Right renal pelvis (tissue), 4 donors: ENCODE measurements at regions not wholly inside any gene's neighbourhood (a gene's known extent, or its start where the extent isn't known, plus 50 kb on each side); places are given as distances from the start of the nearest gene placed in this dataset.
"Not testable (repeated sequence)": the region's sequence is repeated elsewhere in the genome, so short reads cannot be mapped to it uniquely, and the experiment has no call there.

Experiments used
- DNase-seq, 4 donors: peaks; one replicate each; pipeline ENCODE4 v3.0.0-alpha.2; 2013; ENCODE audit warnings: low read depth in 4 of 4, low spot score in 3 of 4, missing footprints in 1 of 4

DNA sequence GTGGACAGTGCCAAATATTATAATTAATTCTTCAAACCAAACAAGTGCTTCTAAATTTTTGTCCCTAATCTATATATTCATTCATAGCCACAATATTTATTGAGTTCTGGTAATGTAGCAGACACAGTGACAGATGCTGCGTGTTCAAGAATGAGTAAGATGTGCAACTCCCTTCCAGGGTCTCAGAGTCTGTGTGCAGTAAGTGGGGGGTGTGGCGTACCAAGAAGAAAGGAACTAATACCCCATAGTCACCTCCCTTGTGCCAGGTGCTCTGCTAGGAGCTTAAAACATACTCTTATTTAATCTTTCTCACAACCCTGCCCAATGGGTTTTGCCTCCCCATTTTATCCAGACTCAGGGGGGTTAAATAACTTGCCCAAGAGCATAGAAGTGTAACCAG, 358.7 kb downstream of the BARHL2 start:
- no peak for DNase-seq

DNA sequence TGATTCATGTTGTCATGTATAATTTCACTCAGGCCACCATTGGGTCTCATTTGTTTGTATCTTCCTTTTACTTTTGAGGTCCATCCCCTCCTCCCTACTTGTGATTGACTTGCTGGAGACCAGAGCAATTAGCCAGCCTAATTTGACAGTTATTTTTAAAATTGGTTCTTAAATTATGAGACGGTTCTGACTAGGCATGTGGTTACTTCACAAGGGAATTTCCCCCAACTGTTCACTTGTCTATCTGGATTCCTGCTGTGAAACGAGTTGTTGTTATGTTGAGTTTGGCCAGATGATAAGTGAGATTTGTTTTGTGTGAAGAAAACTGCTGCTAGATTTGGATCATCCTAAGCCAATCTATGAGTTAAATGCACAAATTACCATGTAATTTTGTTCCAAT, 359.1 kb downstream of the BARHL2 start:
- no peak for DNase-seq

DNA sequence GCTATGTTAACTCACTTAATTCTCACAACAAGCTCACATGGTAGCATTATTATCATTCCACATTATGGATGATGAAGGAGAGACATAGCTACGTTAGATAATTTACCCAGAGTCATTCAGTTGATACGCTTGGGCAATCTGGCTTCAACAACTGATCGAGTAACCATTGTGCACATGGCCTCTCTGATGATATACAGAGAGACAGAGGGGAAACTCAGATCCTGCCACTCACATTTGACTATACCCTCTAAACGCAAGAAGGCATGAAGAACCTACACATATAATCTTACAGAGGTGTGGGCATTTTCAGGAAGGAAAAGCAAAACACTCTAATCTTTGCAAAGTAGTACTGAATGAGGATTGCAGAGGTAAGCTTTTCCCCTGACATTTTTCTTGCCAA, 360.1 kb downstream of the BARHL2 start:
- no peak for DNase-seq

DNA sequence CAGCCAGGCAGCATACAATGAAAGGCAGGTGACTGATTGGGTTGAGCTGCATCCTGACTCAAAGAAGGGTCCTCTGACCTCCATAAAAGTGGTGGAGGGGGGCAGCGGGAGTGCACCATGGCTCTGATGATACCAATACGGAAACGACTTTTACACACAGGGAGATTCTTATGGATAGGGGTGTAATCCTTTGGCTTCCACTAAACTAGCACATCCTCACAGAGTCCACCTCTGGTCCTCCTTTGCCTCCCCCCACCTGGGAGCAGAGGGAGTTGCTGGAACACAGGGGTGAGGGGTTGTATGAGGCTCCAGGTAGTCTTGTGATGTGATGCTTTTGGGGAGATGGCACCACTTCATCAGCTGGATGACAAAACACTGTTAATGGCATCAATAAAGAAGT, 361.0 kb downstream of the BARHL2 start:
- no peak for DNase-seq

DNA sequence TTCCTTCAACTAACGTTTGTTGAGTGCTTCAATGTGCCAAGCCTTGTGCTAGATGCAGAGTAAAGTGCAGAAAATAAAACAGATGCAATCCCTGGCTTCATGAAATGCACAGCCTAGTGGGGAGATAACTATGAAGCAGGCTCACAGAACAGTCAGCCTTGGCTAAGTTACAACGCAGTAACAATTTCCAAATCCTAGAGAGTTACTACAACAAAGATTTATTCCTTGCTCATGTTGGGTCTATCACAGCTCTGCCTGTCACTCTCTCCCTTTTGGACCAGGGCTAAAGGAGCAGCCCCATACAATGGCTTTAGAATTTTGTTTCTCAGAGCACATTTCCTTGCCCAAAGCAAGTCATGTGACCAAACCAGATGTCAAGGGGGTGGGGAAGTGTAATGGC, 359.8 kb downstream of the ZNF326 start:
- DNase-seq, result no peak

DNA sequence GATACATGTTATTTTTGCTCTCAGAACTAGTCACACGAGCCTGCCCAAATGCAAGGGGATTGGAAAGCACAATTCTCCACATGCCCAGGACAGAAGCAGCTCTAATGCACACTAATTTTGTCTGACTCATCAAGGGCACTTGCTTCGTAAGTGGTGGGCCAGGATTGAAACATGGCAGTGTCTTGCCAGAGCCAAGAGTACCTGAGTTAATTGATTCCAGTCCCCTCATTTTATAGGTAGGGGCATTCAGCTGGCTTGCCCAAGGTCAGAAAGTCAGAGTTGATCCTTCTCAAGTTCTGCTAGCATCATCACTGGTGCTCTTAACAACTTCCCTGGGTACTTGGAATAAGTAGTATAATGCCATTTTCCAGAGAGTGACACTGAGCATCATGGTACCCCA, 356.1 kb downstream of the ZNF326 start:
- DNase-seq, result no peak

DNA sequence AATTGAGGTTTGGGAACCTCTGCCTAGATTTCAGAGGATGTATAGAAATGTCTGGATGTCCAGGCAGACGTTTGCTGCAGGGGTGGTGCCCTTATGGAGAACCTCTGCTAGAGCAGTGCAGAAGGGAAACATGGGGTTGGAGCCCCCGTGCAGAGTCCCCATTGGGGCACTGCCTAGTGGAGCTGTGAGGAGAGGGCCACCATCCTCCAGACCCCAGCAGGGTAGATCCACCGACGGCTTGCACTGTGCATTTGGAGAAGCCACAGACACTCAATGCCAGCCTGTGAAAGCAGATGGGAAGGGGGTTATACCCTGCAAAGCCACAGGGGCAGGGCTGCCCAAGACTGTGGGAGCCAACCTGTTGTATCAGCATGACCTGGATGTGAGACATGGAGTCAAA, 354.6 kb downstream of the ZNF326 start:
- no peak for DNase-seq

DNA sequence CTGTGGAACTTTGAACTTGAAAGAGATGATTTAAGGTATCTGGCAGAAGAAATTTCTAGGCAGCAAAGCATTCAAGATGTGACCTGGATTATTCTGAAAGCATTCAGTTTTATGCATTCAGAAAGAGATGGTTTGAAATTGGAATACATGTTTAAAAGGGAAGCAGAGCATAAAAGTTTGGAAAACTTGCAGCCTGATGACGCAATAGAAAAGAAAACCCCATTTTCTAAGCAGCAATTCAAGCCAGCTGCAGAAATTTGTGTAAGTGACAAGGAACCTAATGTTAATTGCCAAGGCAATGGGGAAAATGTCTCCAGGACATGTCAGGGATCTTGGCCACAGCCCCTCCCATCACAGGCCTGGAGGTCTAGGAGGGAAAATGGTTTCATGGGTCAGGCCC, 354.0 kb downstream of the ZNF326 start:
- no peak for DNase-seq

DNA sequence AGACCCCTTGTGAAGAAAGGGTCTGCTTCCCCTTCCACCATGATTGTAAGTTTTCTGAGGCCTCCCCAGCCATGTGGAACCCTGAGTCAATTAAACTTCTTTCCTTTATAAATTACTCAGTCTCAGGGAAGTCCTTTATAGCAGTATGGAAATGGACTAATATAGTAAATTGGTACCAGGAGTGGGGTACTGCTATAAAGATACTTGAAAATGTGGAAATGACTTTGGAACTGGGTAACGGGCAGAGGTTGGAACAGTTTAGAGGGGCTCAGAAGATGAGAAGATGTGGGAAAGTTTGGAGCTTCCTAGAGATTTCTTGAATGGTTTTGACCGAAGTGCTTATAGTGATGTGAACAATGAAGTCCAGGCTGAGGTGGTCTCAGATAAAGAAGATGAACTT, 353.5 kb downstream of the ZNF326 start:
- DNase-seq, result not testable (repeated sequence)

DNA sequence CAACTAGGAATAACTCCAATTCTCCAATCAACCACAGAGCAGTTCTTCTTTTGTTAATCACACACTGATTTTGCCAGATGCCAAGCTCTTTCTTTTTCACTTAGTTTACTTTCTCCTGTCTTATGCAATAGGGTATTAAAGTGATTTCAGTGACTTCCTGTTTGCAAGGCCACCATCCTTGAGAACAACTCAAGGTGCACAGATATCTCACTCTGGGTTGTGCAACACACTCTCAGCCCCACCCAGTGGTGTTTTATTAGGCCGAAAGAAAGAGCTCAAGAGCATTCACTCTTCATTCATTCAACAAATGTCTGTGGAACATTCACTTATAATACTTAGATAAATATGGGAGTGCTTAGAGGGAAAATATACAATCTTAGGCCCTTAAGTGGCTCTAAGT, 352.5 kb downstream of the ZNF326 start:
- DNase-seq, result no peak

DNA sequence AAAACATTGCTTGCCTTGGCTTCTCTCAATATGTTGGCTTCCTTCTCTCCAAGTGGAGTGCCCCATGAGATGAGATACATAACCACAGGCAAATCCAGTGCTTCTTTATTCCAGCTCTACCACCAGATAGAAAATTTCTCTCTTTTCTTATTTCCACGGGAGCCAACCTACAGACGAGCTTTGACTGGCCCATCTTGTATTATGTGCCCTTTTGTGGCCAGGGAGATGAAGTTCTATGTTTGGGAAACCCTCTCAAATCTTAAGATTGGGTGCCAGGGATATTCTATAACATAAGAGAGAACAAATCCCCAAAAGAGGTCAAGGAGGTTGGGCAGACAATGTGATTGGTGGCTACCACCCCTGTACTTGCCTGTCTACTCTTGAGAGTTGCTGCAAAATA, 351.8 kb downstream of the ZNF326 start:
- DNase-seq, result no peak

DNA sequence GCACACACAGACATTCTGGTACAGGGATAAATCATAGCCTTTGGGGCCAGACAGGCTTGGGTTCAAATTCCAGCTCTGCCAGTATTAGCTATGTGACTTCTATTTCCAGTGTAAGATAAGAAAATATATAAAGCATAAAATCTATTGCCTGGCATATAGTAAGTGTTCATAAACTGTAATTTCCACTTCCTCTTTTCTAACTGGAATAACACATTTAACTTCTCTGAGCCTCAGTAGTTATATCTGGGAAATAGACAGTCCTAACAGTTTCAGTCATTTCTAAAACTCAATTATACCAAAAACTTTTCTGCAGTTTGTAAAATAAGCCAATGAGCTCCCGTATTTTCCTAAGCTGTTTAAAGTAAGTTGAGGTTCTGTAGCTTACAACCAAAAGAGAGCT, 351.4 kb downstream of the ZNF326 start:
- no peak for DNase-seq

DNA sequence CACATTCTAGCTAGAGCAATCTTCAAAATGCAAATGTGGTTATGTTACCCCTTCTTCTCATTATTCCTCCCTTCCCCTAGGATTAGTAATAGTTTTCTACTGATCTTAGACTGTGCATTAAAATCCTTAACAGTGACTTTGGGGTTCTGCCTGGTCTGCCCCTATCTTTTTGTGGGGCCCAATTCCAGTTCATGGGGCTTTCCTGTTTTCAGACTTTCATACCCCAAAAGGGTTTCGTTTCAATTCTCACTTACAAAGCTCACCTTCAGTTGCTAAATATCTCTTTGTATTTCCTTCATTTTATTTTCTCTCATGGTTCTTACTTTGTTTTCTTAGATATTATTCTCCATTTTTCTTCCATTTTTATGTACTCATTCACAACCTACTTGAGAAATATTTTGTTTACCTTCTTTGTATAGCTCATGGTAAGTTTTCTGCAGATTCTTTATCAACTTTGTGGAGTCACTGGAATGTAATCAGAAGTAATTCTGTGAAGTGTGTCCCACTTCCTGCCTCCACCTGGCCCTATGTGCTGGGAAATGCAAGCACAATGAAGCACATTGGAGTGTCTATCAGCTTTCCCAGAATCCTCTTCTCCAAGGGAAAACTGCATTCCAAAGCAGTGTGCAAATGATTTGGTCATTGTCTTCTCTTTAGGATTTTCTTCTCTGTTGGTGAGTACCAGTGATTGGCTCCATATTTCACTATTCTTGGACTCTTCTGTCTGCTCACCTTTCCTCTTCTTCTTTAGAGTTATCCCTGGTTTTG, 350.2 kb downstream of the ZNF326 start:
- DNase-seq, result no peak

DNA sequence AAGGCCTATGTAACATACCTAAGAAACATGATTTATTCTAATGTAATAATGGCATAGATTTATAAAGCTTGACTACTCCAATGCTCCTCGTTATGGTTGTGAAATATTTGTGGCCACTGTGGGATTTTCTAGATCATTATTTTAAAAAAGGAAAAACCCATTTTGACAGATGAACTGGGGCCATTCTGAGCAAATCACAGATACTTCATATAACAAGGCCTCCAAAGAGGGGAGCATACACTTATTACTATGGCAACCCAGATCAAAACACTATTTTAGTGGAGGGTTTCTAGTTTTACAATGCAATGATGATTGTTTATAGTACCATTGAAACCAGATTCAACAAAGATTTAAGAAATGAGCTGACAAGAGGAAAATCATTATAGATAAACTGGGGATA, 346.6 kb downstream of the ZNF326 start:
- no peak for DNase-seq

DNA sequence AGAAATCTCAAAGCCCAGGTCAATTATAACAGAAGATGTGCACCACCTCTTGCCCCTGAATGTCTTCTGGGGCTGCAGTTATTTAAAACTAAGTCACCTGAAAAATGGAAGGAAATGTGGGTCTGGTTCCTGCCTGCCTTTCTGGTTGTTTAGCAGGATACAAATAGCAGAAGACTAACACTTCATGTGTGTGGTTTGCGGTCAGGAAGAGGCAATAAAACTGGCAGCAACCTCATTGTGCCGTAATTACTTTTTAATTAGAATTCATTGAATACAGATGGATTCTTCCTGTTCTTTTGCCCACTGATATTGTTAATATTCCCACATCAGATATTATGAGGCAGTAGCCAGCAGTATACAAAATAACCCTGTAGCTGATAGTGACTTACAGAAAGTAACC, 345.7 kb downstream of the ZNF326 start:
- no peak for DNase-seq

DNA sequence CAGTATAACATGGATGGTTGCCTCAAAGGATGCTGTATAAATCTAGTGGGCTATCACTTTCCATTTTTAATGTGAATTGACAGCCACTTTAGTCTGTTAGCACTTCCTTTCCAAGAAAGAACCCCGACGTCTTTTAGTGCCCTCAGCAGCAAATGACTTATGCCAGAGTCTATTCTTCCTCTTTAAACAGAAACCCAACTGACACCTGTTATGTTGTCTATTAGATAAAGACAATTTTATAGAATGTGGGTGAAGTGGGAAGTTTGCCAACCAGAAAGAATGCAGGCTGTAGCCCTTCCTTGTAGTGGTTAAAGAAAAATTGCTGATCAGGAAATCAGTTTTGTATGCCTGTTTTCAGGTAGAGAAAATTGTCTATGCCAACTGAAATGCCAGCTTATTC, 344.9 kb downstream of the ZNF326 start:
- no peak for DNase-seq

DNA sequence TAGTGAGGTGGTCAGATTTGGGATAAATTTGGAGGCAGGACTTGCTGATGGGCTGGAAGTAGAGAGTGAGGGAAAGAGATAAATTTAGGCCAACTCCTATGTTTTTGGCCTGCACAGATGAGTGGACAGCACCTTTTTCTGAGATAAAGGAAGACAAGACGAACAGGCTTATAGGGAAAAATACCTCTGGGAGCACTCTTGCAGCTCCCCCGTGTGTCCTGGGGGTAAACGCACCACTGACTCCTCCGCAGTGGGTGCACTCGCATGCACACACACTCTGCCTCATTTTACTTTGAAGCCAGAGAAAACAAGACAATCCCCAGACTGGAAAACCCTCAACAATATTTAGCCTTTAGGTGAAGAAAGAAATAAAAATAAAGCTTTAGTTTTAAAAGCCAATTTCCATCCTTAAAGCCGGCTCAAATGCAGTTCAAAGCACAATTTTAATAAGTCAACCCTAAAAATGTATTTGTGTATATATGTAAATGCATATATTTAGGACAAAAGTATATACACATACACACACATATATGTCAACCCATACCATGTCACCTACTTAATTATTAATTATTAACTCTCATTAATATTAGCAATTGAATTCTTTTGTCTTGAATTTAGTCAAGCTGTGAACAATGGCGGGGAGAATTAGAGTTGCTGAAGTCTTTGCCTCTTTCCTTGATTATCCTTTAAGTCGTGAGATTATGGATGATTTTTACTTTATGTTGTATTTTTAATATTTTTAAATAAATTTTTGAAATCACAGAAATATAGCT, 341.8 kb downstream of the ZNF326 start:
- no peak for DNase-seq

DNA sequence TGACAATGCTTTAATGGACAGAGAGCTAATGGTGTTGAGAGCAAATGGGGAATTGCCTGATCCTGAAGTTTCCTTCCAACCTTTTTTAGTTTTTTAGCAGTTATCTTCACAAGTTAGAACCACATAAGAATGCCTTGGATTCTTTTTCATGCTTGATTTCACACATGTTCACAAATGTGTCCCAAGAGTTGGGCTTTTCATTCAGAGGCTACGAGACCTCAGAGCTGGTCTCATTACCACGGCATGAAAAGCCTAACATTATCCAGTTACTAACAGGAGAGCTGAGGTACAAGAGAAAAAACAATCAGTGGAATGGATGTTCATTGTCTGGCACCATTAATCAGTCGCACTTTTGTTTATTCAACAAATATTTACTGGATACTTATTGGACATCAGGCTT, 340.6 kb downstream of the ZNF326 start:
- DNase-seq, result no peak

DNA sequence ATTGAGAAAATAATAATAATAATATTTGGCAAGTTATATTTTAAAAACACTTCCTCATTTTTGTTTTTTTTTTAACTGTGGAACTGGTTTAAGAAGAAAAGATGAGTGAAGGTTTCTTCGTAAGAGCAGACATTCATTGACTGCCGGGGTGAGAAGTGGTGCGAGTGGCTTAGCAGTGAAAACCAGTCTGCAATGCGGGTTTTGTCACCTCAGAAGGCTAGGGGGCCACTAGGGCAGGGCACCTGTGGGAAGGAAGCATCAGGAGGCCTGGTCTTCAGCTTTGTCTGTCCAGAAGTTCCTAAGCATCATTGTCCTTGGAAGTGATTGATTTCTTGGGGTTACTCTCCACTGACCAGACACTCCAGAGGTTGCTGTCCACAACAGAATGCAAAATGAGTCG, 339.2 kb downstream of the ZNF326 start:
- no peak for DNase-seq

DNA sequence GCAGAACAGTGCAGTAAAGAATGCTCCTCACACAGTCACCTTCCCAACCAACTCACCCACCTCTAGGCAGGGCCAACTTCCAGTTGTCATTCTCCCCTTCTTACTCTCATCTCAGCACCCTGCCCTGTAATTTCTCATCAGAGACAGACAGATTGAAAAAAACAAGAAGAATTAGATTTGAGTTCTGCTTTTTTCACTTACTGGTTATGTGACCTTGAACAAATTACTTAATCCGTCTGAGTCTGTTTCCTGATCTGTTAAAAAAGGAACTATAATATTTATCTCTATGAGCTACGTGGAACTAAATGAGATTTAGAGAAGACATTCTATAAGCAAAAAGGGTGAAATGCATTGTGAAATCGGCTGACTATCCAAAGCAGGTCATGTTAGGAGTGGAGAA, 330.3 kb downstream of the ZNF326 start:
- no peak for DNase-seq

DNA sequence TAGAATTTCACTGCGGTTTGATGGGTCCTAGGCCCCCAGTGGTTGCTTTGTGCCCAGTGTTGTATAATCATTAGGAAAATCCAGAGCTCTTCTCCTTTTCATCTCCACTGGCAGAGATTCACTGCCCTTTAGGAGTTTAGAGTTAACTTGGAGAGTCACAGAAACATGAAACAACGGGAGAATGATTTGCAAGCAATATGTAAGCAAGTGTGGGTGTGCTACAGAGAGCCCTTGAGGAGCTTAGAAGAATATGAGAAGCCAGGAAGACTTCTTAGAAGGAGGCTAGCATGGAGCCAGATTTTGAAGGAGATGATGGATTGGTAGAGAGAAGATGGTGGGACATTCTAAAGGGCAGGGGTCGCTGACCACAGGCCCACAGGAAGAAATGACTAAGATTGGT, 327.3 kb downstream of the ZNF326 start:
- no peak for DNase-seq

DNA sequence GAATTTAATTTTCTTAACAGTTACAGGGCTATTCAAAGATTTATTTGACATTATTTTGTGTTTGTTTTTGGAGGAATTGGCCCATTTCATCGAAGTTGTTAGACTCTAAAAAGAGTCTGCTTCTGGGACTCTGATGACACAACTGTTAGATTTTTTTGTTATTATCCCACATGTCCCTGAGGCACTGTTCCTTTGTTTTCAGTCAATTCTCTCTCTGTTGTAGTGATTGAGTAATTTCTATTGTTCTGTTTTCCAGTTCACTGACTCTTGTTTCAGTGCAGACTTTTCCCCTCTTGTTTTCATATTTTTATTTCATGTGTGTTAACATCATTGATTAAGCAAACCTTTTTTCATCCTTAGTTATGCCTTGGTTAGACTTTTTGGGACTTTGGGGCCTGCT, 325.0 kb downstream of the ZNF326 start:
- DNase-seq, result no peak
